SK-N-SH (cell line): ENCODE measurements at regions not wholly inside any gene's neighbourhood (a gene's known extent, or its start where the extent isn't known, plus 50 kb on each side); places are given as distances from the start of the nearest gene placed in this dataset.

Experiments used
- CTCF ChIA-PET: fragments of 300-600, 350-600 bp; formaldehyde crosslinking; extraction: SDS; loops from one replicate; lab custom pipeline; 2021; lab: Yijun Ruan, JAX
- POLR2A ChIA-PET: fragments of 350-600 bp; sonication (Branson Sonifier 250); formaldehyde crosslinking; extraction: SDS; loops from one replicate; lab custom pipeline; 2020; ENCODE audit warnings: antibody characterized with exemption, inconsistent platforms; lab: Yijun Ruan, JAX
- DNase-seq: peaks from one replicate; pipeline ENCODE4 v3.0.0; 2012
- H2AFZ ChIP-seq: fragments of 200-600 bp; sonication (generic); 2 replicates; pipeline ENCODE4 v1.8.1; 2016; ENCODE audit warnings: antibody characterized with exemption, mild to moderate bottlenecking, low read depth
- H3F3A ChIP-seq: fragments of 200-600 bp; sonication (generic); replicated peaks from 2 replicates; pipeline ENCODE3; 2016; ENCODE audit warnings: antibody characterized with exemption, mild to moderate bottlenecking; ENCODE audit not compliant: insufficient read depth
- H3K27ac ChIP-seq, 2 experiments: fragments of 200-500 bp in 1 of 2; fragments of 200-600 bp in 1 of 2; sonication (Bioruptor generic) in 1 of 2; sonication (generic), shearing (Covaris generic) in 1 of 2; 2 replicates each; pipeline versions ENCODE4 v1.5.1 to v1.6.1; 2014 to 2016; ENCODE audit warnings: low read depth in 2 of 2, inconsistent platforms in 1 of 2, low read length in 1 of 2, mild to moderate bottlenecking in 1 of 2, mixed read lengths in 1 of 2
- H3K27me3 ChIP-seq: fragments of 200-600 bp; sonication (generic), shearing (Covaris generic); 2 replicates; pipeline ENCODE4 v1.6.1; 2016; ENCODE audit warnings: mixed run types; ENCODE audit not compliant: insufficient read depth
- H3K36me3 ChIP-seq, 2 experiments: fragments of 200-500 bp in 1 of 2; fragments of 200-600 bp in 1 of 2; sonication (Bioruptor generic) in 1 of 2; sonication (generic) in 1 of 2; replicated peaks in 1 of 2; 2 replicates each; pipeline versions ENCODE3 to v1.5.1; 2014 to 2016; ENCODE audit warnings: low read length in 1 of 2, mild to moderate bottlenecking in 1 of 2; ENCODE audit not compliant: insufficient read depth in 2 of 2, control insufficient read depth in 1 of 2
- H3K4me1 ChIP-seq, 2 experiments: fragments of 200-500 bp in 1 of 2; fragments of 200-600 bp in 1 of 2; sonication (Bioruptor generic) in 1 of 2; sonication (generic), shearing (Covaris generic) in 1 of 2; 2 replicates each; pipeline versions ENCODE4 v1.5.1 to v1.6.1; 2014 to 2016; ENCODE audit warnings: low read depth in 1 of 2, low read length in 1 of 2, mixed run types in 1 of 2; ENCODE audit not compliant: insufficient read depth in 2 of 2, control insufficient read depth in 1 of 2
- H3K4me2 ChIP-seq: fragments of 200-600 bp; sonication (generic), shearing (Covaris generic); 2 replicates; pipeline ENCODE4 v1.6.1; 2017; ENCODE audit warnings: mixed run types
- H3K4me3 ChIP-seq, 2 experiments: fragments of 200-500 bp in 1 of 2; fragments of 200-600 bp in 1 of 2; sonication (Bioruptor generic) in 1 of 2; sonication (generic), shearing (Covaris generic) in 1 of 2; 2 replicates each; pipeline versions ENCODE4 v1.5.1 to v1.8.1; 2014 to 2016; ENCODE audit warnings: low read depth in 2 of 2, inconsistent platforms in 1 of 2, low read length in 1 of 2, mild to moderate bottlenecking in 1 of 2, mixed read lengths in 1 of 2, moderate library complexity in 1 of 2
- H3K79me2 ChIP-seq: fragments of 200-600 bp; sonication (generic); 2 replicates; pipeline ENCODE4 v1.8.1; 2017; ENCODE audit warnings: mild to moderate bottlenecking; ENCODE audit not compliant: insufficient read depth
- H3K9ac ChIP-seq: fragments of 200-600 bp; sonication (generic); 2 replicates; pipeline ENCODE4 v1.6.1; 2017; ENCODE audit warnings: mixed run types
- H3K9me2 ChIP-seq: fragments of 200-600 bp; sonication (generic); 2 replicates; pipeline ENCODE4 v1.6.1; 2017; ENCODE audit warnings: mixed run types
- H3K9me3 ChIP-seq: fragments of 200-600 bp; sonication (generic); 2 replicates; pipeline ENCODE4 v1.6.1; 2017; ENCODE audit warnings: mixed run types, mild to moderate bottlenecking, moderate library complexity
- H4K20me1 ChIP-seq: fragments of 200-600 bp; sonication (generic); 2 replicates; pipeline ENCODE4 v1.6.1; 2017; ENCODE audit warnings: mild to moderate bottlenecking, mixed run types; ENCODE audit not compliant: insufficient read depth
- CHD2 ChIP-seq: fragments of 150-350 bp; IDR thresholded peaks from 2 replicates; pipeline ENCODE4 v1.6.1; 2018; ENCODE audit warnings: low read length; ENCODE audit not compliant: partially characterized antibody
- ELF1 ChIP-seq: IDR thresholded peaks from 2 replicates; pipeline ENCODE4 v1.4.0; 2012
- EP300 ChIP-seq, 2 experiments: IDR thresholded peaks; 2 replicates each; pipeline versions ENCODE4 v1.4.0 to v1.6.1; 2012; ENCODE audit warnings: borderline replicate concordance in 1 of 2, low read depth in 1 of 2, low read length in 1 of 2
- EZH2phosphoT487 ChIP-seq: fragments of 200-600 bp; sonication (generic); IDR thresholded peaks from 2 replicates; pipeline ENCODE4 v1.6.1; 2017; ENCODE audit warnings: low read depth, mixed run types, mild to moderate bottlenecking, antibody characterized with exemption, moderate library complexity, borderline replicate concordance
- FOSL2 ChIP-seq: IDR thresholded peaks from 2 replicates; pipeline ENCODE4 v1.4.0; 2012; ENCODE audit warnings: low read depth, mild to moderate bottlenecking, moderate library complexity, borderline replicate concordance
- GABPA ChIP-seq: IDR thresholded peaks from 2 replicates; pipeline ENCODE4 v1.4.0; 2012; ENCODE audit warnings: low read depth, mild to moderate bottlenecking
- GATA2 ChIP-seq: sonication (generic); formaldehyde crosslinking; IDR thresholded peaks from 2 replicates; pipeline ENCODE4 v1.5.0; 2020; ENCODE audit warnings: mild to moderate bottlenecking, missing genetic modification reagents
- IRF3 ChIP-seq: fragments of 150-350 bp; IDR thresholded peaks from 2 replicates; pipeline ENCODE4 v1.6.1; 2016; ENCODE audit warnings: mild to moderate bottlenecking, low read depth, low read length
- MEF2A ChIP-seq: IDR thresholded peaks from 2 replicates; pipeline ENCODE4 v1.4.0; 2012; ENCODE audit warnings: low read depth, borderline replicate concordance
- NFIC ChIP-seq: IDR thresholded peaks from 2 replicates; pipeline ENCODE4 v1.4.0; 2012; ENCODE audit warnings: borderline replicate concordance
- NRF1 ChIP-seq: IDR thresholded peaks from 2 replicates; pipeline ENCODE4 v1.6.1; 2012; ENCODE audit warnings: low read depth, mild to moderate bottlenecking, low read length
- PBX3 ChIP-seq: IDR thresholded peaks from 2 replicates; pipeline ENCODE4; 2012
- POLR2AphosphoS5 ChIP-seq: IDR thresholded peaks from 2 replicates; pipeline ENCODE4 v1.6.1; 2012; ENCODE audit warnings: low read depth, low read length
- RAD21 ChIP-seq: IDR thresholded peaks from 2 replicates; pipeline ENCODE4 v1.6.1; 2012; ENCODE audit warnings: mild to moderate bottlenecking, low read length
- REST ChIP-seq: IDR thresholded peaks from 2 replicates; pipeline ENCODE4 v1.6.1; 2012; ENCODE audit warnings: mild to moderate bottlenecking, low read depth, low read length, moderate library complexity
- RFX5 ChIP-seq: IDR thresholded peaks from 2 replicates; pipeline ENCODE4 v1.6.1; 2012; ENCODE audit warnings: mild to moderate bottlenecking, improper control_type of control experiment, low read length
- SIN3A ChIP-seq: IDR thresholded peaks from 2 replicates; pipeline ENCODE4 v1.6.1; 2012; ENCODE audit warnings: low read depth, mild to moderate bottlenecking, low read length, moderate library complexity, borderline replicate concordance
- USF1 ChIP-seq: IDR thresholded peaks from 2 replicates; pipeline ENCODE4 v1.4.0; 2012; ENCODE audit warnings: low read depth, borderline replicate concordance
- USF2 ChIP-seq: fragments of 150-350 bp; IDR thresholded peaks from 2 replicates; pipeline ENCODE4 v1.6.1; 2017; ENCODE audit warnings: antibody characterized with exemption, low read length, low read depth, borderline replicate concordance
- YY1 ChIP-seq: IDR thresholded peaks from 2 replicates; pipeline ENCODE4 v1.4.0; 2012; ENCODE audit warnings: low read depth, mild to moderate bottlenecking
- WGBS: methylation state at CpG from one replicate; pipeline ENCODE4 v1.1.6; 2017; ENCODE audit warnings: low lambda C conversion rate; 5-methylcytosine and 5-hydroxymethylcytosine counted together

GRCh38 chrX:83446355-83446754, 61.7 kb upstream of the POU3F4 start:
- Histone ChIP-seq H3K27ac (no peak overlapping the region), H3K9ac (no peak overlapping the region), H2AFZ (no peak overlapping the region), H3F3A (no peaks in the 10 kb centered on the region), H3K4me2 (no peak overlapping the region), H3K4me1 (no peaks in the 10 kb centered on the region), H3K79me2 (no peaks in the 10 kb centered on the region), H3K9me2 (no peaks in the 10 kb centered on the region), H3K4me3 (no peak overlapping the region), H3K27me3 (no peaks in the 10 kb centered on the region), H3K9me3 (no peaks in the 10 kb centered on the region), H3K36me3 (no peaks in the 10 kb centered on the region), H4K20me1 (no peaks in the 10 kb centered on the region)
- POLR2A ChIA-PET, result no interaction called here
- no peak for DNase-seq
- TF ChIP-seq GABPA, result no peak
- no peak for TF ChIP-seq MEF2A
- no peak for TF ChIP-seq RFX5
- TF ChIP-seq EZH2phosphoT487, result no peak
- no peak for TF ChIP-seq NFIC
- TF ChIP-seq REST, result no peak
- no peak for TF ChIP-seq POLR2AphosphoS5
- TF ChIP-seq EP300 (IDR thresholded peaks at IDR 0.05; ENCODE audit: borderline replicate concordance in 1 of 2, low read depth in 1 of 2, low read length in 1 of 2), result no peak
- TF ChIP-seq YY1, result no peak
- TF ChIP-seq USF2, result no peak
- no peak for TF ChIP-seq CHD2
- no peak for TF ChIP-seq SIN3A
- TF ChIP-seq NRF1, result no peak
- TF ChIP-seq PBX3, result no peak
- no peak for TF ChIP-seq USF1
- TF ChIP-seq ELF1, result no peak
- no peak for TF ChIP-seq IRF3
- TF ChIP-seq RAD21, result no peak
- TF ChIP-seq GATA2 (CRISPR knock-in tag), result no peak
- no peak for TF ChIP-seq FOSL2
- CTCF ChIA-PET, result no interaction called here
- 0% methylated on average over 2 of the region's 2 CpGs for WGBS
